HepG2 (cell line): ENCODE measurements at regions not wholly inside any gene's neighbourhood (a gene's known extent, or its start where the extent isn't known, plus 50 kb on each side); places are given as distances from the start of the nearest gene placed in this dataset.

Experiments used
- ATAC-seq: fragments of 200-7000 bp; cut with Tn5 transposase; 3 replicates; pipeline ENCODE4 v1.9.1; 2020; ENCODE audit warnings: mild to moderate bottlenecking, moderate library complexity
- BruUV-seq: library from RNA; stranded (reverse); fragments of 400-500 nt; replicated peaks from 2 replicates; lab custom pipeline; 2021; lab: Mats Ljungman, UMichigan
- CTCF ChIA-PET: fragments of 300-600 bp; formaldehyde crosslinking; extraction: SDS; loops from one replicate; lab custom pipeline; 2021; ENCODE audit warnings: low total read pairs, inconsistent platforms, low intra/inter-chr PET ratio; lab: Yijun Ruan, JAX
- POLR2A ChIA-PET: fragments of 350-600 bp; sonication (Branson Sonifier 250); formaldehyde crosslinking; loops from one replicate; lab custom pipeline; 2020; ENCODE audit warnings: antibody characterized with exemption, inconsistent platforms; lab: Yijun Ruan, JAX
- DNase-seq: peaks from one replicate; pipeline ENCODE4 v3.0.0-alpha.2; 2015; ENCODE audit warnings: low spot score
- FAIRE-seq: peaks from 3 replicates; lab custom pipeline; 2011; peaks lifted over from hg19 to GRCh38; lab: Jason Lieb, UNC
- H2AFZ ChIP-seq: one replicate; pipeline ENCODE4 v1.6.1; 2011; ENCODE audit warnings: low read length, inconsistent platforms
- H3K27ac ChIP-seq: fragments of 300-600 bp; 3 replicates; pipeline ENCODE4 v1.8.0; 2011; ENCODE audit warnings: mixed run types, mild to moderate bottlenecking, mixed read lengths, low read length, inconsistent platforms; ENCODE audit not compliant: insufficient read depth; ENCODE audit errors: extremely low read length
- H3K27me3 ChIP-seq, 2 experiments: fragments of 200-600 bp in 1 of 2; 2 replicates in 1 of 2; 3 replicates in 1 of 2; pipeline versions ENCODE4 v1.6.0 to v1.8.0; 2011; ENCODE audit warnings: low read length in 2 of 2, mild to moderate bottlenecking in 2 of 2, moderate library complexity in 2 of 2, inconsistent platforms in 1 of 2; ENCODE audit not compliant: insufficient read depth in 2 of 2, control insufficient read depth in 1 of 2
- H3K36me3 ChIP-seq, 2 experiments: fragments of 200-600 bp in 1 of 2; replicated peaks in 1 of 2; 2 replicates in 1 of 2; 3 replicates in 1 of 2; pipeline versions ENCODE4 v1.5.1 to v1.8.0; 2011; ENCODE audit warnings: low read length in 2 of 2, inconsistent platforms in 1 of 2; ENCODE audit not compliant: insufficient read depth in 2 of 2, control insufficient read depth in 1 of 2
- H3K4me1 ChIP-seq: 2 replicates; pipeline ENCODE4 v1.5.1; 2012; ENCODE audit warnings: low read length, inconsistent platforms; ENCODE audit not compliant: insufficient read depth
- H3K4me2 ChIP-seq: 2 replicates; pipeline ENCODE4 v1.6.0; 2011; ENCODE audit warnings: low read depth, low read length, inconsistent platforms
- H3K4me3 ChIP-seq, 3 experiments: fragments of 200-600 bp in 1 of 3; sonication (generic), shearing (Covaris generic) in 1 of 3; replicated peaks in 1 of 3; 2 replicates each; pipeline ENCODE4 v1.5.1; 2011 to 2016; ENCODE audit warnings: low read length in 3 of 3, inconsistent platforms in 2 of 3, low read depth in 2 of 3, mild to moderate bottlenecking in 2 of 3, control low read depth in 1 of 3, mixed read lengths in 1 of 3; ENCODE audit not compliant: insufficient read depth in 1 of 3
- H3K79me2 ChIP-seq: one replicate; pipeline ENCODE4 v1.6.1; 2011; ENCODE audit warnings: low read length, inconsistent platforms; ENCODE audit not compliant: insufficient read depth
- H3K9ac ChIP-seq: 2 replicates; pipeline ENCODE4 v1.6.0; 2011; ENCODE audit warnings: mild to moderate bottlenecking, low read depth, low read length, inconsistent platforms; ENCODE audit not compliant: insufficient read depth
- H3K9me3 ChIP-seq: 2 replicates; pipeline ENCODE4 v1.5.1; 2012; ENCODE audit warnings: mild to moderate bottlenecking, low read length
- H4K20me1 ChIP-seq: 2 replicates; pipeline ENCODE4 v1.6.0; 2011; ENCODE audit warnings: inconsistent platforms, mild to moderate bottlenecking, low read length, moderate library complexity; ENCODE audit not compliant: insufficient read depth
- ARID5B ChIP-seq: IDR thresholded peaks from 2 replicates; pipeline ENCODE4 v1.4.0; 2020; ENCODE audit warnings: mild to moderate bottlenecking, missing genetic modification reagents
- FOXM1 ChIP-seq: sonication (generic); formaldehyde crosslinking; IDR thresholded peaks from 2 replicates; pipeline ENCODE4 v1.5.0; 2020; ENCODE audit warnings: missing genetic modification reagents
- NR3C1 ChIP-seq: sonication (generic); formaldehyde crosslinking; IDR thresholded peaks from 2 replicates; pipeline ENCODE4 v1.4.0; 2020; ENCODE audit warnings: missing genetic modification reagents
- RNF2 ChIP-seq: fragments of 450-650 bp; conservative IDR thresholded peaks from 2 replicates; pipeline ENCODE4 v1.6.1; 2016; ENCODE audit warnings: low read depth
- SNAPC2 ChIP-seq: sonication (generic); formaldehyde crosslinking; IDR thresholded peaks from 2 replicates; pipeline ENCODE4 v1.8.1; 2022; ENCODE audit warnings: mild to moderate bottlenecking, missing genetic modification reagents
- TCF7L2 ChIP-seq: IDR thresholded peaks from 2 replicates; pipeline ENCODE4 v1.6.1; 2011; ENCODE audit warnings: mild to moderate bottlenecking, low read depth, low read length, moderate library complexity
- ZGPAT ChIP-seq: IDR thresholded peaks from 2 replicates; pipeline ENCODE4 v1.6.1; 2016; ENCODE audit warnings: mild to moderate bottlenecking
- ZIK1 ChIP-seq: sonication (generic); formaldehyde crosslinking; IDR thresholded peaks from 2 replicates; pipeline ENCODE4 v1.5.0; 2020; ENCODE audit warnings: mild to moderate bottlenecking, low read depth, missing genetic modification reagents, borderline replicate concordance
- ZNF646 ChIP-seq: sonication (generic); formaldehyde crosslinking; IDR thresholded peaks from 2 replicates; pipeline ENCODE4 v1.9.0; 2021; ENCODE audit warnings: mild to moderate bottlenecking, missing genetic modification reagents
- ZNF7 ChIP-seq: IDR thresholded peaks from 2 replicates; pipeline ENCODE4 v1.6.1; 2016; ENCODE audit warnings: missing biosample characterization, missing genetic modification reagents
- whole genome bisulfite sequencing: methylation state at CpG from one replicate; pipeline ENCODE4 v1.1.6; 2017; ENCODE audit warnings: low lambda C conversion rate; 5-methylcytosine and 5-hydroxymethylcytosine counted together
- in situ Hi-C: cut with HindIII; loops from 2 replicates; pipeline ENCODE4 v1.10.0; 2017; ENCODE audit warnings: low pct_unique_long_range_greater_than_20kb; ENCODE audit not compliant: extremely low pct_ligation_motif_present
- intact Hi-C: fragments of 100-400 bp; cut with micrococcal nuclease; formaldehyde crosslinking; loops from one replicate; pipeline ENCODE4 v1.10.0; 2022; ENCODE audit not compliant: unreplicated experiment

GRCh38 chr7:66419210-66419609 lies 209.5 kb upstream of the KCTD7 start (continued):
- no peak for TF ChIP-seq ARID5B (CRISPR knock-in tag)
- TF ChIP-seq, all 625 proteins: peak for 0

GRCh38 chr7:66421830-66422475 lies 206.7 kb upstream of the KCTD7 start:
- CTCF ChIA-PET, result no interaction called here
- Histone ChIP-seq H3K27me3 (no peaks in the 10 kb centered on the region), H3K79me2 (no peaks in the 10 kb centered on the region), H2AFZ (no peak overlapping the region), H3K9ac (no peak overlapping the region), H3K27ac (no peak overlapping the region), H4K20me1 (no peaks in the 10 kb centered on the region), H3K4me1 (peaks cover 36% of the 10 kb centered on the region), H3K9me3 (no peaks in the 10 kb centered on the region), H3K36me3 (peaks cover 7 to 8% of the 10 kb centered on the region in 2 experiments; a peak in 4 of 5 replicates), H3K4me2 (no peak overlapping the region), H3K4me3 (no peak overlapping the region)
- no TSS peak for BruUV-seq
- WGBS, result 96% methylated on average over 8 of the region's 8 CpGs
- no peak for DNase-seq
- ATAC-seq, result no peak
- POLR2A ChIA-PET, result no interaction called here
- no peak for FAIRE-seq
- in situ Hi-C loops (no loop called here), intact Hi-C loops (loop anchor here (5.0 kb wide), 1 partner anchor 70 kb away; no protein-coding TSS in a partner anchor)
- no peak for TF ChIP-seq RNF2
- TF ChIP-seq ZNF7, result no peak
- no peak for TF ChIP-seq NR3C1 (CRISPR knock-in tag)
- TF ChIP-seq ZIK1 (CRISPR knock-in tag), result no peak
- TF ChIP-seq FOXM1 (CRISPR knock-in tag), result no peak
- TF ChIP-seq TCF7L2, result no peak
- TF ChIP-seq ZNF646, result no peak
- TF ChIP-seq ZGPAT (CRISPR knock-in tag), result no peak
- TF ChIP-seq SNAPC2 (CRISPR knock-in tag), result no peak
